H9 (cell line): ENCODE measurements at regions not wholly inside any gene's neighbourhood (a gene's known extent, or its start where the extent isn't known, plus 50 kb on each side); places are given as distances from the start of the nearest gene placed in this dataset.

ENCODE experiments used
- DNase-seq: peaks from one replicate; pipeline ENCODE4 v3.0.0-alpha.2; 2017
- H2AFZ ChIP-seq: one replicate; pipeline ENCODE4 v1.6.1; 2013; ENCODE audit warnings: mild to moderate bottlenecking, low read length, control low read depth, moderate library complexity
- H2AK5ac ChIP-seq: 2 replicates; pipeline ENCODE4 v1.6.1; 2013; ENCODE audit warnings: low read length, control low read depth, mixed read lengths; ENCODE audit not compliant: insufficient read length
- H2BK120ac ChIP-seq: one replicate; pipeline ENCODE4 v1.6.1; 2013; ENCODE audit warnings: low read depth, mild to moderate bottlenecking, low read length, control low read depth, inconsistent platforms; ENCODE audit not compliant: poor library complexity, severe bottlenecking
- H2BK12ac ChIP-seq: 2 replicates; pipeline ENCODE4 v1.6.1; 2013; ENCODE audit warnings: low read length, control low read depth, mixed read lengths, low read depth; ENCODE audit not compliant: insufficient read length
- H2BK15ac ChIP-seq: 2 replicates; pipeline ENCODE4 v1.6.1; 2013; ENCODE audit warnings: low read depth, low read length, control low read depth
- H2BK20ac ChIP-seq: one replicate; pipeline ENCODE4 v1.6.1; 2013; ENCODE audit warnings: low read depth, mild to moderate bottlenecking, low read length, control low read depth, inconsistent platforms; ENCODE audit not compliant: poor library complexity, severe bottlenecking
- H2BK5ac ChIP-seq: 2 replicates; pipeline ENCODE4 v1.6.1; 2013; ENCODE audit warnings: low read length, control low read depth, mixed read lengths; ENCODE audit not compliant: insufficient read length
- H3K14ac ChIP-seq: 2 replicates; pipeline ENCODE4 v1.6.1; 2013; ENCODE audit warnings: low read length, control low read depth; ENCODE audit not compliant: insufficient read depth
- H3K18ac ChIP-seq: 2 replicates; pipeline ENCODE4 v1.6.1; 2013; ENCODE audit warnings: low read depth, mild to moderate bottlenecking, mixed read lengths, low read length, control low read depth; ENCODE audit not compliant: insufficient read length
- H3K23ac ChIP-seq: 2 replicates; pipeline ENCODE4 v1.6.1; 2013; ENCODE audit warnings: low read length, control low read depth, mixed read lengths, low read depth; ENCODE audit not compliant: insufficient read length
- H3K23me2 ChIP-seq: 2 replicates; pipeline ENCODE4 v1.6.1; 2013; ENCODE audit warnings: low read depth, mild to moderate bottlenecking, mixed read lengths, low read length, control low read depth; ENCODE audit not compliant: insufficient read length, poor library complexity, severe bottlenecking
- H3K27ac ChIP-seq: 2 replicates; pipeline ENCODE4 v1.5.1; 2013; ENCODE audit warnings: low read length, control low read depth, mixed read lengths, low read depth; ENCODE audit not compliant: insufficient read length
- H3K27me3 ChIP-seq: 2 replicates; pipeline ENCODE4 v1.6.1; 2013; ENCODE audit warnings: low read length, control low read depth, inconsistent platforms; ENCODE audit not compliant: insufficient read depth
- H3K4ac ChIP-seq: 2 replicates; pipeline ENCODE4 v1.6.1; 2013; ENCODE audit warnings: low read depth, mild to moderate bottlenecking, control low read depth, inconsistent platforms, low read length, moderate library complexity
- H3K4me1 ChIP-seq: 2 replicates; pipeline ENCODE4 v1.6.1; 2013; ENCODE audit warnings: low read length, control low read depth, inconsistent platforms; ENCODE audit not compliant: insufficient read depth
- H3K4me2 ChIP-seq: 2 replicates; pipeline ENCODE4 v1.6.1; 2013; ENCODE audit warnings: low read length, control low read depth, mixed read lengths; ENCODE audit not compliant: insufficient read length, insufficient read depth
- H3K56ac ChIP-seq: 2 replicates; pipeline ENCODE4 v1.6.1; 2013; ENCODE audit warnings: low read depth, mild to moderate bottlenecking, mixed read lengths, low read length, control low read depth; ENCODE audit not compliant: insufficient read length
- H3K79me1 ChIP-seq: 2 replicates; pipeline ENCODE4 v1.6.1; 2013; ENCODE audit warnings: low read depth, mild to moderate bottlenecking, moderate library complexity, low read length, control low read depth, inconsistent platforms; ENCODE audit not compliant: insufficient read depth, poor library complexity, severe bottlenecking
- H3K79me2 ChIP-seq: 2 replicates; pipeline ENCODE4 v1.6.1; 2013; ENCODE audit warnings: low read length, control low read depth, inconsistent platforms; ENCODE audit not compliant: insufficient read depth
- H3K9ac ChIP-seq: 2 replicates; pipeline ENCODE4 v1.6.1; 2013; ENCODE audit warnings: low read length, control low read depth, mixed read lengths; ENCODE audit not compliant: insufficient read length; ENCODE audit errors: extremely low read depth
- H3K9me3 ChIP-seq: one replicate; pipeline ENCODE4 v1.6.1; 2013; ENCODE audit warnings: low read depth, low read length, inconsistent platforms; ENCODE audit not compliant: control insufficient read depth
- H3T11ph ChIP-seq: one replicate; pipeline ENCODE4 v1.6.1; 2013; ENCODE audit warnings: mild to moderate bottlenecking, low read length, control low read depth, inconsistent platforms
- H4K20me1 ChIP-seq: one replicate; pipeline ENCODE4 v1.6.1; 2013; ENCODE audit not compliant: control insufficient read depth, insufficient read length, insufficient read depth
- H4K5ac ChIP-seq: 2 replicates; pipeline ENCODE4 v1.6.1; 2013; ENCODE audit warnings: low read depth, mild to moderate bottlenecking, mixed read lengths, low read length, control low read depth; ENCODE audit not compliant: insufficient read length
- H4K8ac ChIP-seq: replicated peaks from 2 replicates; pipeline ENCODE4 v1.6.1; 2013; ENCODE audit warnings: low read length, control low read depth, mixed read lengths, low read depth; ENCODE audit not compliant: insufficient read length
- H4K91ac ChIP-seq: 2 replicates; pipeline ENCODE4 v1.6.1; 2013; ENCODE audit warnings: low read depth, mild to moderate bottlenecking, moderate library complexity, mixed read lengths, low read length, control low read depth; ENCODE audit not compliant: insufficient read length
- H3K27ac Mint-ChIP-seq, 3 experiments: 2 replicates in 2 of 3; 3 replicates in 1 of 3; pipeline ENCODE4 v1.8.0; 2020 to 2021; ENCODE audit warnings: mixed read lengths in 3 of 3, mild to moderate bottlenecking in 1 of 3, moderate library complexity in 1 of 3
- H3K27me3 Mint-ChIP-seq: 2 replicates; pipeline ENCODE4 v1.8.0; 2021; ENCODE audit warnings: low read depth, mild to moderate bottlenecking, moderate library complexity, mixed read lengths
- H3K36me3 Mint-ChIP-seq, 3 experiments: 2 replicates in 2 of 3; 3 replicates in 1 of 3; pipeline ENCODE4 v1.8.0; 2020 to 2021; ENCODE audit warnings: low read depth in 3 of 3, mixed read lengths in 3 of 3; ENCODE audit not compliant: insufficient read depth in 1 of 3
- H3K4me1 Mint-ChIP-seq, 2 experiments: 2 replicates each; pipeline ENCODE4 v1.8.0; 2020; ENCODE audit warnings: mixed read lengths in 2 of 2
- H3K4me3 Mint-ChIP-seq, 2 experiments: 2 replicates in 1 of 2; 3 replicates in 1 of 2; pipeline ENCODE4 v1.8.0; 2020 to 2021; ENCODE audit warnings: mild to moderate bottlenecking in 2 of 2, mixed read lengths in 2 of 2, moderate library complexity in 1 of 2
- H3K9me3 Mint-ChIP-seq, 2 experiments: 2 replicates in 1 of 2; 3 replicates in 1 of 2; pipeline ENCODE4 v1.8.0; 2020; ENCODE audit warnings: mild to moderate bottlenecking in 2 of 2, mixed read lengths in 2 of 2, moderate library complexity in 1 of 2
- CTCF ChIP-seq: fragments of 200-600 bp; sonication (generic); conservative IDR thresholded peaks from 3 replicates; pipeline ENCODE4 v1.8.0; 2021; ENCODE audit warnings: antibody characterized with exemption, mild to moderate bottlenecking
- WGBS: extraction: QIAGEN DNeasy Blood & Tissue Kit; methylation state at CpG from one replicate; pipeline ENCODE4 v1.1.7; 2013; ENCODE audit warnings: missing lambda C conversion rate, low lambda C conversion rate, mixed read lengths; ENCODE audit not compliant: insufficient read length; ENCODE audit errors: extremely low coverage; 5-methylcytosine and 5-hydroxymethylcytosine counted together

DNA sequence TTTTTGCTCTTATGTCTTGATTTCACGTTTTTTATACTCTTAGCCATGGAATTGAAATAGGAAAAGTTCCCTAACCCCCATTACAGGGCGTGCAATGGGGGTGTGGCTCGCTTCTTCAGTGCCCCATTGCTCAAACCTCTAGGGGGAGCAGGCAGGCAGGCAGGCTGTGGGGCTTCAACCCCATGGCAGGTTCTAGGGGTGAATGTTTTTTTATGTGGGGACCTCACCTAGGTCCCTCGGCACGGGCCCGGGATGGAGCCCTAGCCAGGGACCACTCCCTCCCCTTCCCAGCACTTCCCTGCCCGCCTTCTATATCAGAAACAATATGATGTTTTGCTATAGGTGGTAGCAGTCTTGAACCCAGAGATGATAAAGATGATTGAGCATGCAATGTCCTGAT is 221.3 kb upstream of the SMC2 start:
- H3K9me3 Mint-ChIP-seq, result no peaks in the 10 kb centered on the region; a peak in 1 of 5 replicates
- no peaks in the 10 kb centered on the region for H3K27me3 ChIP-seq

More for the DNA sequence above, 221.3 kb upstream of the SMC2 start:
- Histone ChIP-seq H3K18ac (no peak overlapping the region), H3K23me2 (no peaks in the 10 kb centered on the region), H3K9me3 (no peaks in the 10 kb centered on the region), H2BK20ac (no peak overlapping the region), H3K79me1 (no peaks in the 10 kb centered on the region), H3K56ac (no peak overlapping the region), H2BK15ac (no peak overlapping the region), H3K79me2 (no peaks in the 10 kb centered on the region), H3K4me1 (no peaks in the 10 kb centered on the region), H2AFZ (no peak overlapping the region), H4K5ac (no peak overlapping the region), H4K91ac (no peak overlapping the region), H2BK12ac (no peak overlapping the region), H4K8ac (no peak overlapping the region), H4K20me1 (no peaks in the 10 kb centered on the region), H3K4me2 (no peak overlapping the region), H2BK120ac (no peak overlapping the region), H3K27ac (no peak overlapping the region), H3K14ac (no peak overlapping the region), H2BK5ac (no peak overlapping the region), H3T11ph (no peak overlapping the region), H3K9ac (no peak overlapping the region), H3K23ac (no peak overlapping the region), H2AK5ac (no peak overlapping the region), H3K4ac (no peak overlapping the region)
- peak; percentile 30 for DNase-seq
- peak; percentile 44; the same call in 2 of the 3 replicates for TF ChIP-seq CTCF
- Mint-ChIP-seq H3K27me3 (no peaks in the 10 kb centered on the region), H3K36me3 (no peaks in the 10 kb centered on the region), H3K4me1 (no peaks in the 10 kb centered on the region), H3K4me3 (no peak overlapping the region), H3K27ac (no peak overlapping the region)
- no CpG with 5 or more reads among the region's 7 CpGs for WGBS
